ENCODE measurements at regions not wholly inside any gene's neighbourhood (a gene's known extent, or its start where the extent isn't known, plus 50 kb on each side); places are given as distances from the start of the nearest gene placed in this dataset.

DNA sequence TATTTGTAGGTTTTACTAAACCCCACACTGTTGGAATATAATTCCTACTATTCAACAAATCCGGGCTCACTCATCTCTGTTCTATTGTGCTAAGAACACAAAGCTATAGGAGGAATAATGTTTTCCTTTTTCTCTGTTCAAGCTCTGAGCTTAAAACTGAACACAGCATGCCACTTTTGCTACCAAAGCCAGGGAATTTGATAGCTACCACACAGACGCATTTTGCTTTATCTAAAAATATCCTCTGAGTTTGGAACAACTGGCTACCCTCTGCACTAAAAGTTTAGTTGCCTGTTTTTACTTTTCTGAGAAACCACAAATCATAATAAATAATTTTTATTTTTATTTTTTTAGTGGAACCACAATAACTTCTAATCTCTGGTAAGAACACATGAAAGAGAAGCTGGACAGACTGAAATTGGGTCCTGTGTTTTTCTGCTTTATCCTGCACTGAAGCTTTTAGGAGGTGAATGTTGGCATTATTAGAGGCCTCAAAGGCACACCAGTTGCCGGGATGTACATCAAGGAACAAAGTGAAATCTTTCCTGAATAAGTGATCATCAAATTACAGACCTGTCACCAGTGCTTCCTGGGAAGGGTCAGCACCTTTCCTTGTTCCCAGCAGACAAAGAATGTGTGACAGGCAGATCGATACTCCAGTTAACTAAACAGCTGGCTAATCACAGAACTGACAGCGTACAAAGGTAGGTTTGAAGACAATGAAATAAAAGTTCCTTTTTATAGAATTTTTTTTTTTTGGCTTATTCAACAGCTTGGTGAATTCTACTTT is 523.2 kb upstream of the TENM4 start:
- no peak for DNase-seq

DNA sequence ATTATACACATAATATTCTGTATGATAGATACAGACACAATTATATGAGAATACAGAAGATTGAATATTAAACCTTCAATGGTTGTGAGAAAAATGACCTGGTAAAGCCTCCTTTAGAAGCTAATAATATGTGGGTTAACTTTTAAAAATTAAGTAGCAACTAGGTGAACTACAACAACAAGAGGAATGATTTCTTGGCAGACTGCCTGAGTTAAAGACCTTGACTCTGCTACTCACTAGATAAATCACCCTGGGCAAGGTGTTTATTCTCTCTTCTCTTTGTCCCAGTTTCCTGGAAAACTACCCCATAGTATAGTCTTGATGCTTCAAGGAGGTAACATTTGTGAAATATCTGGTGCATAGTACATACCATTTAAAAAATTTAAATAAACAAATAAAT is 519.6 kb upstream of the TENM4 start:
- no peak for DNase-seq

DNA sequence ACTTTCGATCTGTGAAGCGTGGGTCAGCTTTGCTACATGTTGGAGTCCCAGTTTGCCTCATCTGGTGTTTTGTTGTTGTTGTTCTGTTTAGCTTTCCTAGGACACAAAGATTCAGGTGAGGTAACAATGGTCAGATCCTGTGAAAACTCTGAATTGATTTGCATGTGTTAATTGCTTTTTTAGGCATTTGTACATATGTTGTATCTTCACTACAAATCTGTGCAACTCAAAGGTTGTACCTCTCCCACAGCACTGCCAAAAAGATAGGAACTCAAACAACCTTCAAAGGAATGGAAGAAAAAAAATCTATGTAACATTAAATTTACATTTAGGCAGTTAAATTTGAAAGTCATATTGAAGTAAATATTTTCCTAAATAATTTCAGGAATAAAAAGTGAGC is 518.5 kb upstream of the TENM4 start:
- no peak for DNase-seq

DNA sequence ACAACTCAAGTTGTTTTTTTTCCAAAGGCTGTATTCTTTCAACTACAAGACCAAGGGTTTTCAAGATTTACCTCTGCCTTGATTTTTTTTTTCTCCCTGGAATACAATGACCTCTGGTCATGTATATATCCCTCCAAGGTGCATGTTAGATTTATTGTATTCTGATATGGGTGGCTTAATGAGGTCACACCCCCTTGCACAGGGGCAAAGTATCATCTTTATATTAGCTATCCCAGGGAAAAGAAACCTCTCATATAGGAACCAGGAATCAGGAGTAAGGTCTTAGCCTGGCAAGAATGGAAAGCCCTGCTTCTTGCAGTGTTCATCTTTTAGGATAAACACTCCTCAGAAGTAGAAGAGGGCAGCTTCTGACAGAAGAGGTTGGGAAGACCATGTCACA is 516.9 kb upstream of the TENM4 start:
- DNase-seq, result no peak

DNA sequence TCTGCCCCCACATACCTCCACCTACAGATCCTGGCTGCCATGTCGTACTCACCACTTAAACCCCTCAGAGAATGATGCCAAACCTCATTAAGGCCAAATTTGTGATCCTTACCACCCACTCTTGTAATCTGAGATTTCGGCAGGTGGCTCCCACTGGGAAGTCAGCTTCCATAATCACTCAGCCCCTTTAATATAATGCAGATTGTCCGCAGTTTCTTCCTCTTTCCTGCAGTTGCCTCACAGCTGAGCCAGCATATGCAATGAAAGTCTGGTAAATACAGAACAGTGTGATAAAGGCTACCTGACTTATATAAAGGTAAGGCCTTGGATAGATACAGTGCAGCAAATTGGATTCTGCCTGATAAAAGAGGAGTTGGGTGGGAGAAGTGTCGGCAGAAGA is 515.2 kb upstream of the TENM4 start:
- no peak for DNase-seq

DNA sequence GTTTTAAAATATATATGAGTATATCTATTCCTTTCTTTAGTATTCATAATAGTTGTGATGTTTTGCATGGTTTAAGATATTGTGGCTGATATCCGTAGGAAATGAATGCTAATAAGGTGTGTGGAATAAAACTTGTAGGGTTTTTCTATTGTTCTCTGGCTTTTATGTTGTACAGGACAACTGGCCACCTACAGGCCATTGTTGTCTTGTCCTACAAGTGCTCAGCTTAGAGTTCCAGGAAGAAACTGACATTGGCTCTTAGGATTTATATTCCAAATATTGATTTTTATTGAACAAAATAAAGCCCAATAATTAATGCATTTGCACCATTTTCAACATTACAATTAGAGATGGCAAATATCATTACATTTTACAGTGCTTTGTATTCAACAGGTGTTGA is 512.8 kb upstream of the TENM4 start:
- no peak for DNase-seq

DNA sequence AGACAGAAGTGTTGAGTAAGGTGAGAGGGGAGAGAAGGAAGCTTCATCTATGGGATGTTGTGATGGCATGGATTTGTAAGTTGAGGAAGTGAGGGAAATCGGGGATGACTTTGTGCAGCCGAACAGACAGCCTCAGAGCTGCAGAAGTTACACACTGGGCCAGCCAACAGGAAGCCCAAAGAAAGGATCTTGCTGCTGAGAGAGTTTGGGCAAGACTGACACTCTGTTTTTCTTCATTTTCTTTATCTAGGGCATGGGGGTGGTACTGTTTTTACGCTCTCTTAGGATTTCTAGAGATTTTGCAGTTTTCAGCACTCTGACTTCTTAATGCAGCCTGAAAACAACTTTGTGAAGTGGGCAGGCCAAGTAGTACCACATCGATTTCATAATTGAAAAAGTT is 509.9 kb upstream of the TENM4 start:
- DNase-seq, result no peak

DNA sequence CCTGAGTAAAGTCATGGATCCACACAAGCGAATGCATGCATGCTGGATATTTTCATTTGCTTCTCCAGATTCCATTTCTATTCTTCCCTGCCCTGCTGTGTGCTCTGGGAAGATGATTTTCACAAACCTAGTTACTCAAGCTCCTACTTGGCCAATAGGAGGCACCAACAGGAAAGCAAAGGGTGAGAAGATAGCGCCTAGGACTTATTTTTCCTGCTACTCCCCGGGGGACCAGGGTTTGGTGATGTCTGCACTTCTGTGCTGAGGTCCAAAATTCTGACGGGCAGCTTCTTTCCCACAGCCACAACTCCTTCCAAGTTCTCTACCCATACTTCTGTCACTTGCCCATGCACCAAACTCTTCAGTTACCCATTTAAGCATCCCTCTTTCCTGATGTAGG is 509.3 kb upstream of the TENM4 start:
- DNase-seq, result no peak

DNA sequence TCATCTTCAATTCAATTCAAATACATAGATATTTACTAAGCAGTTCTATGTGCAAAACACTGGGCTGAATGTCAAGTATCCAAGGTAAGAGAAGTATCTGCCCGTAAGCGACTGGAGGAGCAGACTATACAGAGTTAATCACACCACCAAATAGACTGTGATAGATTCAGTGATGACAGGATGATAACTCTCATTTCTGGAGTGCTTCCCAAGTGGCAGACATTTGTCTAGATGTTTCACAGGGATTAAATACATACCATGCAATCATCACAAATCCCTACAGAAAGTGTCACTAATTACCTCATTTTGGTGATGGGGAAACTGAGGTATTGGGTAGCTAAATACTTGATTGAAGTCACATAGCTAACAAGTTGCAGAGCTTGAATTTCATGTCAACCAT is 508.7 kb upstream of the TENM4 start:
- no peak for DNase-seq

DNA sequence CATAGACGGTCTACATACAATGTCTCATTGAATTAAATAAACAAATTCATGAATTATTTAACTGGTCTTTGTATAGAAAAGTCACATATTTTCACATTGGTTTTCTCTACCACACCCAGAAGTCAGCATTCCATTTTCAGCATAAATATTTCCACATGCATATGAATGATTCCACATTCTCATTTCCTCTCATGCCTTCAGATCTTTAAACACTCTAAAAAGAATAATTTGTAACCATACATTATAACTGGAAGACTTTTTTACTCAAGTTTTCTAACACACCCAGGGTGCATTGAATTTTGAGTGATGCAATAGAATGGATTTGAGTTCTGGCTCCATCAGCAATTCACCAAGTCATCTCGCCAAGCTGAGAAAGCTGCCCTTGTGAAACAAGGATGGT is 501.8 kb upstream of the TENM4 start:
- DNase-seq, result no peak

DNA sequence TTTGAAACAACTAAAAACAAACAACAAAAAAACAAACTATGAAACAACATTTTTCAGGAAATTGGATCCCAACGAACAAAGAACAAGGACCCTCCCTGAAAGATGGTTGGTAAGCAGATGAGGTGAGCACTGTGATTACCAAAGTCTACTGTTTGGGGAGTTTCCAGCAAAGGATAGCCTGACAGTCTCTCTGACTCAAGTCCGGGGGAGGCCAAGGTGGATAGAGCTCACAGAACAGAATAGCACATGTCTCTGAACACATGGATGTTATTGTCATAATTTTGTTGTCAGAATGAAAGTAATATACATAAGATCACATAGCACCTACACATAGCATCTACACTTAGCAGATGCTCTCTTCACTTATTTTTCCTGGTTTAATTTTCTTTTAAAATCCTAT is 501.3 kb upstream of the TENM4 start:
- no peak for DNase-seq

DNA sequence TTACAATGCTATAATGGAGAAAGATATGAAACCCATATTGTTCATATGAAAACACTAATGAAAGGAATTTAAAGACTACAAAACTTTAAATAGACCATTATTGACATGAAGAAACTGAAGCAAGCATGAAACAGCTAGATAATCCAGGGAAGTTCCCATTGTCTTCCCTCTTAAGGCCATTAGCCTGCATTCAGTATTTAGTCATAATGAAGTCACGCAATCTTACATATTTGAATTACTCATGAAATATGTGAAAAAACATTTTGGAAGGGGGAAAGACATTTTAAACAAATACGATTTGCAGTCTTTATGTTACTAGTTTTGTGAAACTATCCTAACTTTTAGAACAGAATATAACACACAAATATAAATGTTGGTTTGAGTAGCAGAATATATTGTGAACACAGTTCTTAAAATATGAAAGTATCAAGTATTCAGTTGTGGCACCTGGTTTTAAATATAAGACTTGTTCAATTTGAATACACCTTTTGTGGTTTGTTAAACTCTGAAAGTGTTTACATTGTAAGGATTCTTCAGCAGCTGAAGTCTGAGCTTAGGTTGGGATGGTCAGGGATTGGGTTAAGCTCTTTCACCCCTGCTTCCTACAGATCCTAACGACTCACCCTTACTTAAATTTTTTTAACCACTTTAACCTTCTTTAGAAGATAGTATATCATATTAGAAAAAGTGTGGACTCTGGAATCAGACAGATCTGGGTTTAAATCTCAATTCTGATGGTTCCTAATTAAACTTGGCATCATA is 500.3 kb upstream of the TENM4 start:
- no peak for DNase-seq

DNA sequence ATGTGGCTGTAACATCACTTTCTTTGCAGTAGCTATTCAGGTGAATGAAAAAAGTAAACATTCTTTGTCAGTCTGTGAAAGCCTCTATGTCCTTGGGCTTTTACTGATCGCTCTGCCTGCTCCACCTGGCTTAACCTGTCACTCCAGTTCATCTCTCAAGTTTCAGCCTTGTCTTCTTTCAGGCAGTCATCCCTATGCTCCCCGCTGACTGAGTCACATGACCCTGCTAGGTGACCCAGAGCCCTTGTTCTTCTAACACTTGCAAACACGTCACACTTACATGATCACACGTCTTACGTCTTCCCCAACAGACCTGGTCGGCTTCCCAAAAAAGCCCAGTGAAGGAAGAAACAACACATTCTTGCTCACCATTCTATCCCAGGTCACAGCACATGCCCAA is 499.3 kb upstream of the TENM4 start:
- no peak for DNase-seq

DNA sequence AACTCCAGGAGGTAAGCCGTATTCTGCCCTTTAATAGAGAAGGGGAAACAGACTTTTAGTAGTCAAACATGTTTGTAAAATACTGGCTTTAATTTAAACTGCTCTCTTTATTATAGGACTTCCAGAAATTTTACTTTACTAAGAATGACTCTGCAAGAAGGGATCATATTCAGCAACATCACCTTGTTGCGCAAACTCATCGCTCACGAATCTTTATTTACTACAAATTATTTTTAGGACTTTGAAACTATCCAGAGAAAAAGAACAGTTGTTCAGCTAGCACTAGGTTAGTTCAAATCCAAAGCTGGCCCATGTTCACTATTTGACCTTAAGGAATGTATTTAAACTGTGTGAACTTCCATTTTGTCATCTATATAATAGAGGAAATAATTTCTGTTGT is 498.3 kb upstream of the TENM4 start:
- DNase-seq, result no peak

DNA sequence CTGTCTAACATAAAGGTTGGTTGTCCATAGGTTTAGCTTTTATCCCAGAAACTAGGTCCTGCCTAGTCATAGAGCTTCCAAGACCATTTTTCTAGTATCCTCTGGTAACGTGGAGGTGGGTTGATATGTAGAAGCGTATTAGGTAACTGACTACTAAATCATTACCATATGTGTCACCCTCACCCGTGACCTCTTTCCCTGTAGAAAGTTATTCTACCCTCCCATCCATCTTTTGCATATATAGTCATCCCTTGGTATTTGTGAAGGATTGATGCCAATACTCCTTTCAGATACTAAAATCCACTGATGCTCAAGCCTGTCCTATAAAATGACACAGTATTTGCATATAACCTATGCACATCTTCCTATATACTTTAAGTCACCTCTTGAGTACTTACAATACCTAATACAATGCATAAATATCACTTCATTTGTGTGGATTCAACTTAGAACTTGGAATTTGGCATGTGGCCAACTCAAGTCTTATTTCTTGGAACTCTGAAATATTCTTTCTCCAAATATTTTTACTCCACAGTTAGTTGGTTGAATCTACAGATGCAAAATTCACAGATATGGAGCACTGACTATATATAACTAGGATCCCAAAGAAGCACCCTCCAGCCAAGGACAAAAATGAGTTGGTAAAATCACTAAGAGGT is 497.0 kb upstream of the TENM4 start:
- DNase-seq, result no peak

DNA sequence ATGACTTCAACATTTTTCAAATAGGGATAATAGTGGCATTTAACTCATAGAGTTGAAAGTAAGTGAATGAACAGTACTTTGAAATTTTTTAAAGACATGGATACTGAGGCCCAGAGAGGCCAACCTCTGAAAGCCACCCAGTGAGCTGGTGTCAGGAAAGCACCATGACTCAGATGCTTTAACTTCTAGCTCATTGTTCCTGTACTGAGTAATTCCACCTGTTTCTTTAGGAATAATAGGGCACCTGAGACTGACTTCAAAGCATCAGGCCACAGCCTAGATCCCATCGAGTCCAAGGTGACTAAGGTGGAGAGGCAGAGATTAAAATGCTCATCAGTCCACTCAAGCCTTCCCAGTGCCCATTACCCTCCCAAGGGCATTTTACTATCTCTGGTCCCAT is 491.8 kb upstream of the TENM4 start:
- DNase-seq, result no peak

DNA sequence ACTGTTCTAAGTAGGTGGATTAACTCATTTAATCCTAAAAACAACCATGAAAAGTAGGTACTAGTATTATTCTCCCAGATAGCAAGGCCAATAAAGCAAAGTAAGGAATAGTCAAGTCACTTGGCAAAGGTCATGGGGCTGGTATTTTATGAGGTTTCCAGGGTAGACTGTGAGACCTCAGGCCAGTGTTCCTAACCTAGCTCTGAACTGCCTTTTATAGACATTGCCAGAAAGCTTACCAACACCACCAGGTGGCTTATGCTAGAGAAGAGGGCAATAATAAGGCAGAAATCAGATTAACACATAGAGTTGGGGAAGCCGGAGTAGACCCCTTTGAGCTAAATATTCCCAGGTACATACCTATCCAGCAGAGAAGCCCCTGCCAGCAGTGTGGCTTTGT is 490.9 kb upstream of the TENM4 start:
- DNase-seq, result no peak

DNA sequence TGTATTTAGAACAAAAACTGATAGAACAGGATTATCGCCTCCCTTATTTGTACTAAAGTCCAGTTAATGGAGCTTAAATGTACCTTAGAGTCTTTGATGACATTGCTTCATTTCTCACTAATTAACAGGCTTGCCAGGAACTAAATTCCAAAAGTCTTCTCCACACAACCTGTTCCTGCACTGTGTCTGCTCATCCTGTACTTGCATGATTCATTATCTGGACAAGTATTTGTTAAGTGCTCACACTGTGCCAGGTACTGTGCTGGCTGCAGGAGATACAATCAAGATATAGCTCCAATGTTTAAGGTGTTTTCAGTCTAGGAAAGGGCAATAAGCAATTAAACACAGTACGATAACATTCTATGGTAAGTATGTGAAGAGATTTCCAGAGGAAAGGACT is 485.9 kb upstream of the TENM4 start:
- DNase-seq, result no peak

DNA sequence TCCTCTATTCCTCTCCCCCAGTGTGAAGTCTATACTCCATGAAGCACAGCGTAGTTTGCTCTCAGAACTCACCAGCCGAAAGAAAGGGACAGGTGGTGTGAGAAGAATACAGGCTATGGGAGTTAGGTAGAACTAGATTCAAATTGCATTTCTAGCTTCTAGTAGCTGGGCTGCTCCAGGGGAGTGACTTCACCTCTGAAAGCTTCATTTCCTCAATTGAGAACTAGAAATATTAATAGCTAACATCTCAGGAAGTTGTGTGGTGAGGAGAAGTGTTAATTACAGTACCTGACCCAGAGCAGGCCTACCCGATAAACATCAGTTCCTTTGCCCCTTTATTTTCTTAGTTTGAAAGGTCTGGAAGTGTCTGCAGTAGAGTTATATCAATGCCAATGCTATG is 484.7 kb upstream of the TENM4 start:
- no peak for DNase-seq

DNA sequence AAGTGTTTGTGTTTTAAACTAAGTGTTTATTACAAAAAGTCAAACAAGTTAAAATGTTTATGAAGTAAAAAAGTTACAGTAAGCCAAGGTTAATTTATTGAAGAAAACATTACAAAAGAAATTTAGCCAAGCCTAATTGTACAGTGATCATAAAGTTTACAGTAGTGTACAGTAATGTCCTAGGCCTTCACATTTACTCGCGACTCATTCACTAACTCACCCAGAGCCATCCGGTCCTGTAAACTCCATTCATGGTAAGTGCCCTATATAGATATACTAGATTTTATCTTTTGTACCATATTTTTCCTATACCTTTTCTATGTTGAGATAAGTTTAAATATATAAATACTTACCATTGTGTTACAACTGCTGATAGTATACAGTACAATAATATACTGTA is 481.8 kb upstream of the TENM4 start:
- no peak for DNase-seq

DNA sequence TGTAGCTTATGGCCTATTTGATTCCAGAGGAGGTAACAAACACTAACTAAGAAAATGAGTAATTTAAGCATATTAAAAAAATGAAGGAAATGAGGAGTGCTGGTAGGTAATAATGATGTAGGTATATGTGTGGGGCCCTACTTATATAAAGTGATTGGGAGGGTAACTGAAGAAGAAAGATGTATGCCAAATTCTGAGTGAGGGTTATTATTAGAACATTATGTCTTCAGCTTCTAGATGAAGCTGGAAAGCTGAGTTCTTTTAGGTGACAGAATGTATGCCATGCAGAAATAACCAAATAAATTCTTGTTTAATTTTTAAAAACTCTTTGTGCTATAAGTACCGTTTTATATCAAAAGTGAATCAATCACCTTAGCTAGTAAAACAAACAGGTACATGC is 479.6 kb upstream of the TENM4 start:
- no peak for DNase-seq

DNA sequence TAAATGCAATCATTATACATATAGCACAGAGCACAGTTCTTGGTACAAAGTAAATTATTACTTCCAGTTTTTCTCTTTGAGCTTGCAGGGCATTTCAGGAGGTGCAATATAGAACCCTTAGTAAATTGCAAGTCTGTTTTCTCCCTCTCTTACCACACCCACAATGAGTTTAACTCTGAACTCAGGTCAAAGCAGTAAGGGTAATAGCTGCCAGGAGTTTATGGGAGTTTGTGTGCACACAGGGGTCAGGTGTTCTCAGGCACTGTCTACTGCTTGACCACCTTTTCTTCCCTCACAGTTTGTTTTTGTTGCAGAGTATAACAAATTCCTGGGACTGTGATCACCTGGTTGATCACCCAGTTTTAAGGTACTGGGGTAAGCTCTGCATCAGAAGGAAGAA is 478.5 kb upstream of the TENM4 start:
- no peak for DNase-seq

DNA sequence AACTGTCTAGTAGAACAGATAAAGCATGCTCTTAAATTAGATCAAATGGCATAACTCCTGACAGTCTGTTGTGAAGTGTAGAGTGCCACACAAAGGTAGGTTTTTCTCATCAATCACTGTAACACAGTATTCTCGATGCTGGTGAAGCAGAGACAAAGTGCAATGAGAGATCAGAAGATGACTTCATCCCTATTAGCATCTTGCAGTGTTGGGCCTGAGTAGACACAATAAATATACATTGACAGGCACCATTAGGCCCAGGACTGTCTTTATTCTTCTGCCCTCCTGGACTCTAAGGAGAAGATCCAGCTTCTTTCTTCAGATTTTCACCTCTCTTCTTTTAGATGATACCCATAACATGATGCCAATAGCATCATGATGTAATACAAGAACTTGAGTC is 478.0 kb upstream of the TENM4 start:
- no peak for DNase-seq

DNA sequence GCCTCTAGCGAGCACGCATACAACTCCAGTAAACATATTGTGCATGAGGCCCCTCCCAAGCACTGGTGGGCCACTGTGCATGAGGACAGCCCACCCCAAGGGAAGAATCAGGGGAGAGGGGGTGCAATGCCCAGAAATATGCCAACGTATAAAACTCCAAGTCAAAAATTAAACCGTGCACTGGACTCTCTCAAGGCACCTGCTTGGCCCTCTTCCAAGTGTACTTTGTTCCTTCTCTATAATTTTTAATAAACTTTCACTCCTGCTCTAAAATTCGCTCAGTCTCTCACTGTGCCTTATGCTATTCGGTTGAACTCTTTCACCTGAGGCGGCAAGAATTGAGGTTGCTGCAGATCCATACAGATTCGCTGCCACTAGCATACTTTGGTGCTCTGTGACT is 465.3 kb upstream of the TENM4 start:
- DNase-seq, result no peak
